HCT116 (cell line): ENCODE measurements at regions not wholly inside any gene's neighbourhood (a gene's known extent, or its start where the extent isn't known, plus 50 kb on each side); places are given as distances from the start of the nearest gene placed in this dataset.

Source experiments
- ATAC-seq: fragments of 200-7000 bp; cut with Tn5 transposase; 2 replicates; pipeline ENCODE4 v1.9.1; 2020; ENCODE audit warnings: mild to moderate bottlenecking, moderate library complexity
- BruUV-seq: library from RNA; stranded (reverse); fragments of 400-500 nt; replicated peaks from 2 replicates; lab custom pipeline; 2021; lab: Mats Ljungman, UMichigan
- CTCF ChIA-PET: fragments of 300-600 bp; sonication (Branson Sonifier 250); formaldehyde crosslinking; loops from one replicate; lab custom pipeline; 2021; ENCODE audit warnings: antibody characterized with exemption; lab: Charles Lee
- POLR2A ChIA-PET: fragments of 300-600, 350-600 bp; sonication (Branson Sonifier 250); formaldehyde crosslinking; loops from one replicate; lab custom pipeline; 2021; ENCODE audit warnings: antibody characterized with exemption; lab: Charles Lee
- RAD21 ChIA-PET, 2 experiments: fragments of 300-600 bp; sonication (Branson Sonifier 250); formaldehyde crosslinking; loops; one replicate each; lab custom pipeline; 2023; ENCODE audit warnings: low total read pairs in 2 of 2; ENCODE audit not compliant: uncharacterized antibody in 2 of 2, unreplicated experiment in 2 of 2, low non-redundant PET in 1 of 2; lab: Charles Lee
- DNase-seq: peaks from one replicate; pipeline ENCODE4 v3.0.0-alpha.2; 2010; ENCODE audit warnings: low read depth, low spot score
- H2AFZ ChIP-seq: fragments of 200-600 bp; shearing (Covaris generic), sonication (generic); 2 replicates; pipeline ENCODE4 v1.6.1; 2017; ENCODE audit warnings: low read depth, mixed run types, mixed read lengths, antibody characterized with exemption, low read length; ENCODE audit not compliant: poor library complexity, severe bottlenecking
- H3K27ac ChIP-seq: 2 replicates; pipeline ENCODE4 v1.5.1; 2012; ENCODE audit warnings: low read depth, low read length
- H3K27me3 ChIP-seq: fragments of 200-600 bp; sonication (generic); 2 replicates; pipeline ENCODE4 v1.6.1; 2016; ENCODE audit warnings: mixed run types, low read length, mixed read lengths; ENCODE audit not compliant: insufficient read depth
- H3K36me3 ChIP-seq, 2 experiments: fragments of 200-500 bp in 1 of 2; fragments of 200-600 bp in 1 of 2; sonication (Bioruptor generic) in 1 of 2; sonication (generic) in 1 of 2; 2 replicates each; pipeline versions ENCODE4 v1.5.1 to v1.6.1; 2014 to 2016; ENCODE audit warnings: low read length in 2 of 2, inconsistent platforms in 1 of 2, mixed read lengths in 1 of 2, mixed run types in 1 of 2; ENCODE audit not compliant: insufficient read depth in 2 of 2, control insufficient read depth in 1 of 2
- H3K4me1 ChIP-seq, 2 experiments: fragments of 200-600 bp in 1 of 2; sonication (generic) in 1 of 2; 2 replicates each; pipeline versions ENCODE4 v1.5.1 to v1.6.1; 2012 to 2017; ENCODE audit warnings: low read length in 2 of 2, inconsistent platforms in 1 of 2, mild to moderate bottlenecking in 1 of 2, mixed read lengths in 1 of 2, mixed run types in 1 of 2, moderate library complexity in 1 of 2; ENCODE audit not compliant: insufficient read depth in 2 of 2, control insufficient read depth in 1 of 2
- H3K4me2 ChIP-seq: fragments of 200-600 bp; sonication (generic); 2 replicates; pipeline ENCODE4 v1.6.1; 2017; ENCODE audit warnings: mixed run types, low read length, mixed read lengths
- H3K4me3 ChIP-seq, 2 experiments: fragments of 200-600 bp in 1 of 2; sonication (generic) in 1 of 2; replicated peaks in 1 of 2; 2 replicates each; pipeline ENCODE4 v1.5.1; 2011 to 2016; ENCODE audit warnings: low read length in 2 of 2, control low read depth in 1 of 2, low read depth in 1 of 2, mild to moderate bottlenecking in 1 of 2, mixed read lengths in 1 of 2, mixed run types in 1 of 2
- H3K79me2 ChIP-seq: fragments of 200-600 bp; sonication (generic); 2 replicates; pipeline ENCODE4 v1.6.1; 2017; ENCODE audit warnings: mild to moderate bottlenecking, mixed run types, low read length, moderate library complexity, mixed read lengths; ENCODE audit not compliant: insufficient read depth
- H3K9ac ChIP-seq: fragments of 200-600 bp; sonication (generic); 2 replicates; pipeline ENCODE4 v1.6.1; 2016; ENCODE audit warnings: low read length, mixed read lengths
- H3K9me2 ChIP-seq: fragments of 200-600 bp; sonication (generic), shearing (Covaris generic); 2 replicates; pipeline ENCODE4 v1.6.1; 2017; ENCODE audit warnings: mixed run types, mild to moderate bottlenecking, moderate library complexity; ENCODE audit not compliant: insufficient read depth
- H3K9me3 ChIP-seq, 2 experiments: fragments of 200-500 bp in 1 of 2; fragments of 200-600 bp in 1 of 2; sonication (Bioruptor generic) in 1 of 2; sonication (generic) in 1 of 2; 2 replicates each; pipeline ENCODE4 v1.6.1; 2014 to 2017; ENCODE audit warnings: low read length in 2 of 2, mixed read lengths in 2 of 2, inconsistent platforms in 1 of 2, low read depth in 1 of 2, mild to moderate bottlenecking in 1 of 2, mixed run types in 1 of 2, moderate library complexity in 1 of 2; ENCODE audit not compliant: control insufficient read depth in 1 of 2, insufficient read depth in 1 of 2
- H4K20me1 ChIP-seq: fragments of 200-600 bp; sonication (generic), shearing (Covaris generic); 2 replicates; pipeline ENCODE4 v1.6.1; 2017; ENCODE audit warnings: mixed run types, mild to moderate bottlenecking, moderate library complexity; ENCODE audit not compliant: insufficient read depth
- CEBPB ChIP-seq: IDR thresholded peaks from 2 replicates; pipeline ENCODE4 v1.6.1; 2012; ENCODE audit warnings: low read depth
- EGR1 ChIP-seq: IDR thresholded peaks from 2 replicates; pipeline ENCODE4 v1.6.1; 2012; ENCODE audit warnings: low read depth
- EZH2 ChIP-seq: fragments of 200-600 bp; sonication (generic); IDR thresholded peaks from 2 replicates; pipeline ENCODE4 v1.6.1; 2017; ENCODE audit warnings: antibody characterized with exemption, mixed run types
- FOSL1 ChIP-seq: IDR thresholded peaks from 2 replicates; pipeline ENCODE4 v1.6.1; 2012; ENCODE audit warnings: low read depth
- POLR2A ChIP-seq: IDR thresholded peaks from 2 replicates; pipeline ENCODE4 v1.7.0; 2011; ENCODE audit warnings: borderline replicate concordance; ENCODE audit not compliant: insufficient read depth, insufficient read length; ENCODE audit errors: extremely low read depth
- POLR2AphosphoS5 ChIP-seq: IDR thresholded peaks from 2 replicates; pipeline ENCODE4 v1.6.1; 2011; ENCODE audit warnings: mild to moderate bottlenecking, low read depth, low read length, moderate library complexity
- RAD21 ChIP-seq: IDR thresholded peaks from 2 replicates; pipeline ENCODE4 v1.6.1; 2012; ENCODE audit warnings: low read depth, mild to moderate bottlenecking
- SP1 ChIP-seq: IDR thresholded peaks from 2 replicates; pipeline ENCODE4 v1.6.1; 2012; ENCODE audit warnings: low read depth
- TCF7L2 ChIP-seq: IDR thresholded peaks from 2 replicates; pipeline ENCODE4 v1.7.0; 2011; ENCODE audit warnings: borderline replicate concordance, inconsistent platforms; ENCODE audit not compliant: insufficient read depth, insufficient read length; ENCODE audit errors: extremely low read depth
- ZNF274 ChIP-seq: fragments of 200-500 bp; sonication (Bioruptor generic); IDR thresholded peaks from 2 replicates; pipeline ENCODE4 v1.6.1; 2014; ENCODE audit warnings: mild to moderate bottlenecking, low read depth, low read length, inconsistent platforms
- intact Hi-C: fragments of 100-400 bp; cut with micrococcal nuclease; formaldehyde crosslinking; loops from 2 replicates; pipeline ENCODE4 v1.10.0; 2022
- TF ChIP-seq, protein P1 (sequence below): IDR thresholded peaks from 2 replicates; pipeline ENCODE4 v1.6.1; 2012
- TF ChIP-seq, protein P2 (sequence below), 3 experiments: fragments of 200-600 bp in 1 of 3; sonication (generic) in 1 of 3; IDR thresholded peaks in 2 of 3; conservative IDR thresholded peaks in 1 of 3; 2 replicates each; pipeline ENCODE4 v1.5.1; 2012 to 2017; ENCODE audit warnings: low read depth in 2 of 3, low read length in 2 of 3, antibody characterized with exemption in 1 of 3, borderline replicate concordance in 1 of 3, control low read depth in 1 of 3, mild to moderate bottlenecking in 1 of 3, mixed read lengths in 1 of 3, mixed run types in 1 of 3, moderate library complexity in 1 of 3; ENCODE audit not compliant: insufficient read depth in 1 of 3
- TF ChIP-seq, protein P3 (sequence below): IDR thresholded peaks from 2 replicates; pipeline ENCODE4 v1.6.1; 2011; ENCODE audit warnings: mild to moderate bottlenecking, low read length, moderate library complexity; ENCODE audit not compliant: insufficient replicate concordance; ENCODE audit errors: extremely low read depth
- TF ChIP-seq, protein P4 (sequence below): IDR thresholded peaks from 2 replicates; pipeline ENCODE4 v1.6.1; 2012; ENCODE audit warnings: low read depth
- TF ChIP-seq, protein P5 (sequence below): IDR thresholded peaks from 2 replicates; pipeline ENCODE4 v1.6.1; 2012

DNA sequence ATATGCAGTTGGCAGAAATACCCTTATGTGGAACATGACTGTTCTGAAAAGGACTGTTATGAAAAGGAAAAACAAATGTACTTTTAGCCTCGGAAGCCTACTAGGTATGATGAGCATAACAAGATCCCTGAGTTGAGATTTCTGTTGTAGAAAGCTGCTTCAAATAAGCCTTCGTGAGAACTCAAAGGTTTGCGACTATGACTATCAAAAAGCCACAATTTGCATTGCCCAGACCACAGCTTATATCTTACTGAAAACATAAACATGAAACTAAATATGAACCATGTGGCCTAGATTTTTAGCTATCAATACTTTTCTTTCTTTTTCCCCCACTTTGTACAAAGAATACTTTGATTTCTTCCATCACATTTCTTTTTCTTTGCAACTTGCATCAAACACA lies 398.2 kb upstream of the LCORL start:
- Histone ChIP-seq H3K9me2 (no peaks in the 10 kb centered on the region), H3K4me2 (no peak overlapping the region), H3K27me3 (no peaks in the 10 kb centered on the region), H3K36me3 (no peaks in the 10 kb centered on the region), H3K4me3 (no peak overlapping the region), H3K4me1 (no peaks in the 10 kb centered on the region), H3K9me3 (no peaks in the 10 kb centered on the region), H4K20me1 (no peaks in the 10 kb centered on the region), H2AFZ (no peak overlapping the region), H3K79me2 (no peaks in the 10 kb centered on the region), H3K27ac (no peak overlapping the region), H3K9ac (no peak overlapping the region)
- ATAC-seq (no peak), DNase-seq (no peak)
- ChIA-PET CTCF (no interaction called here), POLR2A (no interaction called here), RAD21 (no interaction called here)
- intact Hi-C loops, result no loop called here
- TF ChIP-seq ZNF274 (no peak), CEBPB (no peak), TCF7L2 (no peak), RAD21 (no peak), POLR2A (no peak), FOSL1 (no peak), EZH2 (no peak), EGR1 (no peak), POLR2AphosphoS5 (no peak), SP1 (no peak)
- TF ChIP-seq, protein P1, sequence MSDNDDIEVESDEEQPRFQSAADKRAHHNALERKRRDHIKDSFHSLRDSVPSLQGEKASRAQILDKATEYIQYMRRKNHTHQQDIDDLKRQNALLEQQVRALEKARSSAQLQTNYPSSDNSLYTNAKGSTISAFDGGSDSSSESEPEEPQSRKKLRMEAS, result no peak
- TF ChIP-seq, protein P2, sequence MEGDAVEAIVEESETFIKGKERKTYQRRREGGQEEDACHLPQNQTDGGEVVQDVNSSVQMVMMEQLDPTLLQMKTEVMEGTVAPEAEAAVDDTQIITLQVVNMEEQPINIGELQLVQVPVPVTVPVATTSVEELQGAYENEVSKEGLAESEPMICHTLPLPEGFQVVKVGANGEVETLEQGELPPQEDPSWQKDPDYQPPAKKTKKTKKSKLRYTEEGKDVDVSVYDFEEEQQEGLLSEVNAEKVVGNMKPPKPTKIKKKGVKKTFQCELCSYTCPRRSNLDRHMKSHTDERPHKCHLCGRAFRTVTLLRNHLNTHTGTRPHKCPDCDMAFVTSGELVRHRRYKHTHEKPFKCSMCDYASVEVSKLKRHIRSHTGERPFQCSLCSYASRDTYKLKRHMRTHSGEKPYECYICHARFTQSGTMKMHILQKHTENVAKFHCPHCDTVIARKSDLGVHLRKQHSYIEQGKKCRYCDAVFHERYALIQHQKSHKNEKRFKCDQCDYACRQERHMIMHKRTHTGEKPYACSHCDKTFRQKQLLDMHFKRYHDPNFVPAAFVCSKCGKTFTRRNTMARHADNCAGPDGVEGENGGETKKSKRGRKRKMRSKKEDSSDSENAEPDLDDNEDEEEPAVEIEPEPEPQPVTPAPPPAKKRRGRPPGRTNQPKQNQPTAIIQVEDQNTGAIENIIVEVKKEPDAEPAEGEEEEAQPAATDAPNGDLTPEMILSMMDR (IDR thresholded peaks at IDR 0.05 in 2 of 3, conservative IDR thresholded peaks at IDR 0.05 in 1 of 3; ENCODE audit: borderline replicate concordance in 1 of 3, insufficient read depth in 1 of 3, low read depth in 2 of 3, low read length in 2 of 3), result no peak
- TF ChIP-seq, protein P3, sequence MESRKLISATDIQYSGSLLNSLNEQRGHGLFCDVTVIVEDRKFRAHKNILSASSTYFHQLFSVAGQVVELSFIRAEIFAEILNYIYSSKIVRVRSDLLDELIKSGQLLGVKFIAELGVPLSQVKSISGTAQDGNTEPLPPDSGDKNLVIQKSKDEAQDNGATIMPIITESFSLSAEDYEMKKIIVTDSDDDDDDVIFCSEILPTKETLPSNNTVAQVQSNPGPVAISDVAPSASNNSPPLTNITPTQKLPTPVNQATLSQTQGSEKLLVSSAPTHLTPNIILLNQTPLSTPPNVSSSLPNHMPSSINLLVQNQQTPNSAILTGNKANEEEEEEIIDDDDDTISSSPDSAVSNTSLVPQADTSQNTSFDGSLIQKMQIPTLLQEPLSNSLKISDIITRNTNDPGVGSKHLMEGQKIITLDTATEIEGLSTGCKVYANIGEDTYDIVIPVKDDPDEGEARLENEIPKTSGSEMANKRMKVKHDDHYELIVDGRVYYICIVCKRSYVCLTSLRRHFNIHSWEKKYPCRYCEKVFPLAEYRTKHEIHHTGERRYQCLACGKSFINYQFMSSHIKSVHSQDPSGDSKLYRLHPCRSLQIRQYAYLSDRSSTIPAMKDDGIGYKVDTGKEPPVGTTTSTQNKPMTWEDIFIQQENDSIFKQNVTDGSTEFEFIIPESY, result no peak
- TF ChIP-seq, protein P4, sequence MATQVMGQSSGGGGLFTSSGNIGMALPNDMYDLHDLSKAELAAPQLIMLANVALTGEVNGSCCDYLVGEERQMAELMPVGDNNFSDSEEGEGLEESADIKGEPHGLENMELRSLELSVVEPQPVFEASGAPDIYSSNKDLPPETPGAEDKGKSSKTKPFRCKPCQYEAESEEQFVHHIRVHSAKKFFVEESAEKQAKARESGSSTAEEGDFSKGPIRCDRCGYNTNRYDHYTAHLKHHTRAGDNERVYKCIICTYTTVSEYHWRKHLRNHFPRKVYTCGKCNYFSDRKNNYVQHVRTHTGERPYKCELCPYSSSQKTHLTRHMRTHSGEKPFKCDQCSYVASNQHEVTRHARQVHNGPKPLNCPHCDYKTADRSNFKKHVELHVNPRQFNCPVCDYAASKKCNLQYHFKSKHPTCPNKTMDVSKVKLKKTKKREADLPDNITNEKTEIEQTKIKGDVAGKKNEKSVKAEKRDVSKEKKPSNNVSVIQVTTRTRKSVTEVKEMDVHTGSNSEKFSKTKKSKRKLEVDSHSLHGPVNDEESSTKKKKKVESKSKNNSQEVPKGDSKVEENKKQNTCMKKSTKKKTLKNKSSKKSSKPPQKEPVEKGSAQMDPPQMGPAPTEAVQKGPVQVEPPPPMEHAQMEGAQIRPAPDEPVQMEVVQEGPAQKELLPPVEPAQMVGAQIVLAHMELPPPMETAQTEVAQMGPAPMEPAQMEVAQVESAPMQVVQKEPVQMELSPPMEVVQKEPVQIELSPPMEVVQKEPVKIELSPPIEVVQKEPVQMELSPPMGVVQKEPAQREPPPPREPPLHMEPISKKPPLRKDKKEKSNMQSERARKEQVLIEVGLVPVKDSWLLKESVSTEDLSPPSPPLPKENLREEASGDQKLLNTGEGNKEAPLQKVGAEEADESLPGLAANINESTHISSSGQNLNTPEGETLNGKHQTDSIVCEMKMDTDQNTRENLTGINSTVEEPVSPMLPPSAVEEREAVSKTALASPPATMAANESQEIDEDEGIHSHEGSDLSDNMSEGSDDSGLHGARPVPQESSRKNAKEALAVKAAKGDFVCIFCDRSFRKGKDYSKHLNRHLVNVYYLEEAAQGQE, result no peak
- TF ChIP-seq, protein P5, sequence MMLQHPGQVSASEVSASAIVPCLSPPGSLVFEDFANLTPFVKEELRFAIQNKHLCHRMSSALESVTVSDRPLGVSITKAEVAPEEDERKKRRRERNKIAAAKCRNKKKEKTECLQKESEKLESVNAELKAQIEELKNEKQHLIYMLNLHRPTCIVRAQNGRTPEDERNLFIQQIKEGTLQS, result no peak
- no TSS peak for BruUV-seq
